ENCODE measurements at regions not wholly inside any gene's neighbourhood (a gene's known extent, or its start where the extent isn't known, plus 50 kb on each side); places are given as distances from the start of the nearest gene placed in this dataset.
A peak's percentile ranks its signal among the peaks of the same experiment; 100 is the strongest.

DNA sequence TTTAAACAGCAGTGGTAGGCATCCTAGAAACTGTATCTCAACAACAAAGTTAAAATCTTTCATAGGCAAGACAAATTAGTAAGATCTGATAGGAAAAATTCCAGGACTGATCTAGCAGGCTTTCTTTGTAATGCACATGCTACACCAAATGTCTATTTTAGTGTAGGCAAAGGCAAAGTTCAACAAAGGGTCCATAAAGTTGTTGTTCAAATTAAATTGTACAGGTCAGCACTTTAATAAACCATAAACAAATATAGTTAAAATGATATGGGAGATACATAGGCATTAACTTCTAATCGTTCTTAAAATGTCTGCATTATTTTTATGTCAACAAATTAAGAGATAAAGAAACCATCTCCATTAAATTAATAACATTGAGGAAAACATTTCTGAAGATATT lies 413.0 kb downstream of the TUSC7 start:
- Histone ChIP-seq H3K27ac (ENCODE audit: low read length, poor library complexity, severe bottlenecking) (no peak overlapping the region), H3K4me2 (ENCODE audit: low read length, poor library complexity, severe bottlenecking) (no peak overlapping the region), H4K8ac (ENCODE audit: low read length) (no peak overlapping the region), H3K27me3 (ENCODE audit: control insufficient read depth in 1 of 2, insufficient read depth in 1 of 2, low read length in 2 of 2) (no peaks in the 10 kb centered on the region), H2BK120ac (ENCODE audit: low read depth, low read length) (no peak overlapping the region), H2BK12ac (ENCODE audit: low read length in 2 of 2) (no peak overlapping the region), H3K4ac (ENCODE audit: low read depth in 1 of 2, low read length in 2 of 2) (no peak overlapping the region), H2BK5ac (ENCODE audit: low read depth, low read length, poor library complexity, severe bottlenecking) (no peak overlapping the region), H3K9me3 (ENCODE audit: control insufficient read depth, low read length) (no peaks in the 10 kb centered on the region), H3K23ac (ENCODE audit: low read length in 2 of 2) (no peak overlapping the region), H3K79me1 (replicated peaks; ENCODE audit: low read length, poor library complexity, severe bottlenecking) (no peaks in the 10 kb centered on the region), H3K14ac (ENCODE audit: low read length in 2 of 2) (no peak overlapping the region), H3K18ac (ENCODE audit: low read depth in 1 of 2, low read length in 2 of 2) (no peak overlapping the region), H4K91ac (ENCODE audit: low read length) (no peak overlapping the region), H2AFZ (ENCODE audit: low read depth, low read length) (no peak overlapping the region), H2AK5ac (ENCODE audit: low read length, severe bottlenecking) (no peak overlapping the region), H3K36me3 (ENCODE audit: control insufficient read depth in 1 of 2, insufficient read depth in 2 of 2, low read depth in 1 of 2, low read length in 2 of 2) (no peaks in the 10 kb centered on the region), H3K4me1 (ENCODE audit: control insufficient read depth, insufficient read depth, low read depth, low read length) (no peaks in the 10 kb centered on the region), H3K9ac (ENCODE audit: low read length) (no peak overlapping the region), H2BK15ac (ENCODE audit: low read depth, poor library complexity, severe bottlenecking) (no peak overlapping the region), H3K4me3 (ENCODE audit: insufficient read depth in 1 of 2, low read depth in 1 of 2, low read length in 2 of 2) (no peak overlapping the region)
- DNase-seq: no peak
- WGBS: no CpG with 5 or more reads among the region's 1 CpG

DNA sequence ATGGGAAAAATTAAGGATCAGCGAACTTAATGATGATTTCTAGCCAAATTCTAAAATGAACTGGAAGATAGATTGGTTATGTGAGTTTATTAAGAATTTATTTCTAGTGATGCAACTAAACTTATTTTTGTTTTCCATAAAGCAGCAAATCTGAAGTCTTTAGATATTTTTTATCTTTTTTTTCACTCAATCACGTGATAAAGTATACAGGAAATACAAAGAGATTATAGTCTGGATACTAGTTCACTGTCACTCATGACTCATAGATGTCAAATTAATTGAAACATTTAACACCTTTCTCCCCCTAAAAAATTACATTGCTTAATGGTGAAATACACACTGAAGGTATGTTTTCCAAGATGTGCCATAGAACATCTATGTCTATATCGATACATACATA lies 416.9 kb downstream of the TUSC7 start:
- Histone ChIP-seq H4K8ac (ENCODE audit: low read length) (no peak overlapping the region), H3K9me3 (ENCODE audit: control insufficient read depth, low read length) (no peaks in the 10 kb centered on the region), H3K18ac (ENCODE audit: low read depth in 1 of 2, low read length in 2 of 2) (no peak overlapping the region), H2BK120ac (ENCODE audit: low read depth, low read length) (no peak overlapping the region), H2AFZ (ENCODE audit: low read depth, low read length) (no peak overlapping the region), H3K4me2 (ENCODE audit: low read length, poor library complexity, severe bottlenecking) (no peak overlapping the region), H3K4me1 (ENCODE audit: control insufficient read depth, insufficient read depth, low read depth, low read length) (no peaks in the 10 kb centered on the region), H3K36me3 (ENCODE audit: control insufficient read depth in 1 of 2, insufficient read depth in 2 of 2, low read depth in 1 of 2, low read length in 2 of 2) (no peaks in the 10 kb centered on the region), H3K14ac (ENCODE audit: low read length in 2 of 2) (no peak overlapping the region), H3K27me3 (ENCODE audit: control insufficient read depth in 1 of 2, insufficient read depth in 1 of 2, low read length in 2 of 2) (no peaks in the 10 kb centered on the region), H2BK5ac (ENCODE audit: low read depth, low read length, poor library complexity, severe bottlenecking) (no peak overlapping the region), H3K79me1 (replicated peaks; ENCODE audit: low read length, poor library complexity, severe bottlenecking) (no peaks in the 10 kb centered on the region), H3K27ac (ENCODE audit: low read length, poor library complexity, severe bottlenecking) (no peak overlapping the region), H2AK5ac (ENCODE audit: low read length, severe bottlenecking) (no peak overlapping the region), H3K4me3 (ENCODE audit: insufficient read depth in 1 of 2, low read depth in 1 of 2, low read length in 2 of 2) (no peak overlapping the region), H3K9ac (ENCODE audit: low read length) (no peak overlapping the region), H3K4ac (ENCODE audit: low read depth in 1 of 2, low read length in 2 of 2) (no peak overlapping the region), H2BK12ac (ENCODE audit: low read length in 2 of 2) (no peak overlapping the region), H3K23ac (ENCODE audit: low read length in 2 of 2) (no peak overlapping the region), H4K91ac (ENCODE audit: low read length) (no peak overlapping the region), H2BK15ac (ENCODE audit: low read depth, poor library complexity, severe bottlenecking) (no peak overlapping the region)
- WGBS: 88% methylated on average over 1 of the region's 3 CpGs
- no peak for DNase-seq

GRCh38 chr3:117126946-117127546 lies 417.5 kb downstream of the TUSC7 start:
- H3K4me1 ChIP-seq (ENCODE audit: control insufficient read depth, insufficient read depth, low read depth, low read length): no peaks in the 10 kb centered on the region
- H3K9me3 ChIP-seq (ENCODE audit: control insufficient read depth, low read length): no peaks in the 10 kb centered on the region
- no peak overlapping the region for H2AFZ ChIP-seq (ENCODE audit: low read depth, low read length)
- no peak overlapping the region for H4K8ac ChIP-seq (ENCODE audit: low read length)
- H3K9ac ChIP-seq (ENCODE audit: low read length): no peak overlapping the region
- no peak overlapping the region for H3K14ac ChIP-seq (ENCODE audit: low read length in 2 of 2)
- no peak overlapping the region for H2BK12ac ChIP-seq (ENCODE audit: low read length in 2 of 2)
- no peak overlapping the region for H2AK5ac ChIP-seq (ENCODE audit: low read length, severe bottlenecking)
- 100% methylated on average over 1 of the region's 5 CpGs for WGBS
- no peak overlapping the region for H3K4me3 ChIP-seq (ENCODE audit: insufficient read depth in 1 of 2, low read depth in 1 of 2, low read length in 2 of 2)
- no peak overlapping the region for H2BK120ac ChIP-seq (ENCODE audit: low read depth, low read length)
- peak overlapping the region; percentile 19 for H3K27ac ChIP-seq (ENCODE audit: low read length, poor library complexity, severe bottlenecking)
- H3K4ac ChIP-seq (ENCODE audit: low read depth in 1 of 2, low read length in 2 of 2): no peak overlapping the region
- H3K27me3 ChIP-seq (ENCODE audit: control insufficient read depth in 1 of 2, insufficient read depth in 1 of 2, low read length in 2 of 2): no peaks in the 10 kb centered on the region
- no peak for DNase-seq
- H4K91ac ChIP-seq (ENCODE audit: low read length): no peak overlapping the region
- no peak overlapping the region for H2BK5ac ChIP-seq (ENCODE audit: low read depth, low read length, poor library complexity, severe bottlenecking)
- H3K23ac ChIP-seq (ENCODE audit: low read length in 2 of 2): no peak overlapping the region
- H3K18ac ChIP-seq (ENCODE audit: low read depth in 1 of 2, low read length in 2 of 2): no peak overlapping the region
- no peaks in the 10 kb centered on the region for H3K36me3 ChIP-seq (ENCODE audit: control insufficient read depth in 1 of 2, insufficient read depth in 2 of 2, low read depth in 1 of 2, low read length in 2 of 2)
- H2BK15ac ChIP-seq (ENCODE audit: low read depth, poor library complexity, severe bottlenecking): no peak overlapping the region
- no peaks in the 10 kb centered on the region for H3K79me1 ChIP-seq (replicated peaks; ENCODE audit: low read length, poor library complexity, severe bottlenecking)
- H3K4me2 ChIP-seq (ENCODE audit: low read length, poor library complexity, severe bottlenecking): peak overlapping the region; percentile 65

GRCh38 chr3:117128133-117128532 lies 418.6 kb downstream of the TUSC7 start:
- Histone ChIP-seq H2AK5ac (ENCODE audit: low read length, severe bottlenecking) (no peak overlapping the region), H3K9me3 (ENCODE audit: control insufficient read depth, low read length) (no peaks in the 10 kb centered on the region), H3K36me3 (ENCODE audit: control insufficient read depth in 1 of 2, insufficient read depth in 2 of 2, low read depth in 1 of 2, low read length in 2 of 2) (no peaks in the 10 kb centered on the region), H3K23ac (ENCODE audit: low read length in 2 of 2) (no peak overlapping the region), H4K8ac (ENCODE audit: low read length) (no peak overlapping the region), H2BK120ac (ENCODE audit: low read depth, low read length) (no peak overlapping the region), H2BK12ac (ENCODE audit: low read length in 2 of 2) (no peak overlapping the region), H3K4ac (ENCODE audit: low read depth in 1 of 2, low read length in 2 of 2) (no peak overlapping the region), H4K91ac (ENCODE audit: low read length) (no peak overlapping the region), H3K4me3 (ENCODE audit: insufficient read depth in 1 of 2, low read depth in 1 of 2, low read length in 2 of 2) (no peak overlapping the region), H3K27ac (ENCODE audit: low read length, poor library complexity, severe bottlenecking) (no peak overlapping the region), H3K14ac (ENCODE audit: low read length in 2 of 2) (no peak overlapping the region), H3K27me3 (ENCODE audit: control insufficient read depth in 1 of 2, insufficient read depth in 1 of 2, low read length in 2 of 2) (no peaks in the 10 kb centered on the region), H3K18ac (ENCODE audit: low read depth in 1 of 2, low read length in 2 of 2) (no peak overlapping the region), H3K79me1 (replicated peaks; ENCODE audit: low read length, poor library complexity, severe bottlenecking) (no peaks in the 10 kb centered on the region), H3K4me1 (ENCODE audit: control insufficient read depth, insufficient read depth, low read depth, low read length) (no peaks in the 10 kb centered on the region), H2BK15ac (ENCODE audit: low read depth, poor library complexity, severe bottlenecking) (no peak overlapping the region), H3K9ac (ENCODE audit: low read length) (no peak overlapping the region), H2BK5ac (ENCODE audit: low read depth, low read length, poor library complexity, severe bottlenecking) (no peak overlapping the region), H2AFZ (ENCODE audit: low read depth, low read length) (no peak overlapping the region), H3K4me2 (ENCODE audit: low read length, poor library complexity, severe bottlenecking) (no peak overlapping the region)
- 100% methylated on average over 1 of the region's 2 CpGs for WGBS
- no peak for DNase-seq

All from mesenchymal stem cell (in vitro differentiated cells and primary cell).